ENCODE measurements at regions not wholly inside any gene's neighbourhood (a gene's known extent, or its start where the extent isn't known, plus 50 kb on each side); places are given as distances from the start of the nearest gene placed in this dataset.
A peak's percentile ranks its signal among the peaks of the same experiment; 100 is the strongest.
"Not testable (repeated sequence)": the region's sequence is repeated elsewhere in the genome, so short reads cannot be mapped to it uniquely, and the experiment has no call there.

GRCh38 chr4:115657991-115658650 lies 544.7 kb upstream of the NDST4 start:
- DNase-seq (ENCODE audit: low read depth), result no peak

- DNase-seq (ENCODE audit: low read depth), result no peak
Measured at GRCh38 chr4:115655626-115656025, 542.2 kb upstream of the NDST4 start.

GRCh38 chr4:115648786-115649185 lies 535.4 kb upstream of the NDST4 start:
- DNase-seq (ENCODE audit: low read depth), result no peak

- DNase-seq (ENCODE audit: low read depth), result no peak
Measured at GRCh38 chr4:115629270-115629669, 515.9 kb upstream of the NDST4 start.

- DNase-seq (ENCODE audit: low read depth), result no peak
Measured at GRCh38 chr4:115609631-115610030, 496.2 kb upstream of the NDST4 start.

GRCh38 chr4:115607311-115607710 lies 493.9 kb upstream of the NDST4 start:
- no peak for DNase-seq (ENCODE audit: low read depth)

- no peak for DNase-seq (ENCODE audit: low read depth)
Measured at GRCh38 chr4:115596265-115597001, 483.0 kb upstream of the NDST4 start.

GRCh38 chr4:115580901-115581300 lies 467.5 kb upstream of the NDST4 start:
- DNase-seq (ENCODE audit: low read depth), result no peak

GRCh38 chr4:115575851-115576250 lies 462.4 kb upstream of the NDST4 start:
- no peak for DNase-seq (ENCODE audit: low read depth)

- DNase-seq (ENCODE audit: low read depth), result no peak
Measured at GRCh38 chr4:115562506-115562905, 449.1 kb upstream of the NDST4 start.

- no peak for DNase-seq (ENCODE audit: low read depth)
Measured at GRCh38 chr4:115548123-115548522, 434.7 kb upstream of the NDST4 start.

- DNase-seq (ENCODE audit: low read depth), result peak; percentile 0
Measured at GRCh38 chr4:115537387-115537786, 424.0 kb upstream of the NDST4 start.

GRCh38 chr4:115529126-115529525 lies 415.7 kb upstream of the NDST4 start:
- DNase-seq (ENCODE audit: low read depth), result no peak

GRCh38 chr4:115519476-115519875 lies 406.1 kb upstream of the NDST4 start:
- not testable (repeated sequence) for DNase-seq (ENCODE audit: low read depth)

GRCh38 chr4:115515772-115516171 lies 402.4 kb upstream of the NDST4 start:
- no peak for DNase-seq (ENCODE audit: low read depth)

GRCh38 chr4:115515366-115515765 lies 401.9 kb upstream of the NDST4 start:
- no peak for DNase-seq (ENCODE audit: low read depth)

- no peak for DNase-seq (ENCODE audit: low read depth)
Measured at GRCh38 chr4:115514675-115515074, 401.3 kb upstream of the NDST4 start.

- no peak for DNase-seq (ENCODE audit: low read depth)
Measured at GRCh38 chr4:115505326-115505725, 391.9 kb upstream of the NDST4 start.

- DNase-seq (ENCODE audit: low read depth), result no peak
Measured at GRCh38 chr4:115501656-115502055, 388.2 kb upstream of the NDST4 start.

GRCh38 chr4:115493770-115494169 lies 380.4 kb upstream of the NDST4 start:
- DNase-seq (ENCODE audit: low read depth), result not testable (repeated sequence)

GRCh38 chr4:115491686-115492085 lies 378.3 kb upstream of the NDST4 start:
- no peak for DNase-seq (ENCODE audit: low read depth)

- DNase-seq (ENCODE audit: low read depth), result no peak
Measured at GRCh38 chr4:115489279-115489678, 375.9 kb upstream of the NDST4 start.

- DNase-seq (ENCODE audit: low read depth), result no peak
Measured at GRCh38 chr4:115485402-115485801, 372.0 kb upstream of the NDST4 start.

GRCh38 chr4:115484479-115484878 lies 371.1 kb upstream of the NDST4 start:
- DNase-seq (ENCODE audit: low read depth), result no peak
